Fibroblast of mammary gland (primary cell): ENCODE measurements at regions not wholly inside any gene's neighbourhood (a gene's known extent, or its start where the extent isn't known, plus 50 kb on each side); places are given as distances from the start of the nearest gene placed in this dataset.

ENCODE experiments used
- DNase-seq: peaks from one replicate; pipeline ENCODE4 v3.0.0-alpha.2; 2010; ENCODE audit warnings: low read depth
- H3K4me3 ChIP-seq: 2 replicates; pipeline ENCODE4 v1.5.1; 2011; ENCODE audit warnings: low read depth, mild to moderate bottlenecking, low read length, moderate library complexity; ENCODE audit not compliant: control insufficient read depth
- TF ChIP-seq, protein P1 (sequence below): conservative IDR thresholded peaks from 2 replicates; pipeline ENCODE4 v1.5.1; 2011; ENCODE audit warnings: low read depth, low read length, inconsistent platforms; ENCODE audit not compliant: control insufficient read depth, insufficient read depth

DNA sequence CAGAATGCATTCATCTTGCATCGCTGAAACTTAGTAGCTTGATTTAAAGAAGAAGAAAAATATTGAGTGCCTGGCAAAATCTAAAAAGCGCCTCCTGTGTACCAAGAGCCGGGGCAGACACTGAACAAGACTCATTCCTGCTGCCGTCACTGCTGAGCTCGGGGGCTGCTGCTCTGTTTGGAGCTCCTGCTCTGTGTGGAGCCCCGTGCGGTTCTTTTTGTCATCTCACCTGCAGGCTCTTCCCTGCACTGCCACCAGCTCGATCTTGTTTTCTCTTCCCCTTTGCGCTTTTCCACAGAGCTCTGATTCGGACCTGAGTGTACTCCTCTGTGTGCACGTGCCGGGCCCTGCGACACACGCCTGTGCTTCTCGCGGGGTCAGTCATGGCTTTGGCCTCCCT is 462.1 kb upstream of the DPP6 start:
- TF ChIP-seq, protein P1, sequence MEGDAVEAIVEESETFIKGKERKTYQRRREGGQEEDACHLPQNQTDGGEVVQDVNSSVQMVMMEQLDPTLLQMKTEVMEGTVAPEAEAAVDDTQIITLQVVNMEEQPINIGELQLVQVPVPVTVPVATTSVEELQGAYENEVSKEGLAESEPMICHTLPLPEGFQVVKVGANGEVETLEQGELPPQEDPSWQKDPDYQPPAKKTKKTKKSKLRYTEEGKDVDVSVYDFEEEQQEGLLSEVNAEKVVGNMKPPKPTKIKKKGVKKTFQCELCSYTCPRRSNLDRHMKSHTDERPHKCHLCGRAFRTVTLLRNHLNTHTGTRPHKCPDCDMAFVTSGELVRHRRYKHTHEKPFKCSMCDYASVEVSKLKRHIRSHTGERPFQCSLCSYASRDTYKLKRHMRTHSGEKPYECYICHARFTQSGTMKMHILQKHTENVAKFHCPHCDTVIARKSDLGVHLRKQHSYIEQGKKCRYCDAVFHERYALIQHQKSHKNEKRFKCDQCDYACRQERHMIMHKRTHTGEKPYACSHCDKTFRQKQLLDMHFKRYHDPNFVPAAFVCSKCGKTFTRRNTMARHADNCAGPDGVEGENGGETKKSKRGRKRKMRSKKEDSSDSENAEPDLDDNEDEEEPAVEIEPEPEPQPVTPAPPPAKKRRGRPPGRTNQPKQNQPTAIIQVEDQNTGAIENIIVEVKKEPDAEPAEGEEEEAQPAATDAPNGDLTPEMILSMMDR: no peak
- no peak overlapping the region for H3K4me3 ChIP-seq
- no peak for DNase-seq

GRCh38 chr7:153590571-153590970 is 461.6 kb upstream of the DPP6 start:
- DNase-seq: no peak
- H3K4me3 ChIP-seq: no peak overlapping the region
- TF ChIP-seq, protein P1: no peak

DNA sequence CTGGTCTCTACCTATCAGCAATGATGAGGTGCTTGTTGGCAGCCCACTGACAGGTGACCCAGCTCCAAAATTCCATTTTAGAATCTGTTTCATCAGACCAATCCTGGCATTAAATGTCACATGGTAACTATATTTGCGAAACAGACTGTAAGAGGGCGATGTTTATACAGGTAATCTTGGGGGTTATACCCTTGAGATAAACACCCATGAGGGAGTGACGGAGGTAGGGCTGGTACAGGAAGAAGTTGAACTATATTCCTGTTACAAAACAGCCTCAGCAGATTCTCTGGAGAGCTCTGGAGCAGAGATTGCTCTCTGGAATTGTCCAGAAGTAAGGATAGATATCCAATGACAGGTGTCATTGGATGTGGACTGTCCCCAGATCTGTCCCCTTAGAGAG is 444.8 kb upstream of the DPP6 start:
- TF ChIP-seq, protein P1: no peak
- DNase-seq: no peak
- no peak overlapping the region for H3K4me3 ChIP-seq

DNA sequence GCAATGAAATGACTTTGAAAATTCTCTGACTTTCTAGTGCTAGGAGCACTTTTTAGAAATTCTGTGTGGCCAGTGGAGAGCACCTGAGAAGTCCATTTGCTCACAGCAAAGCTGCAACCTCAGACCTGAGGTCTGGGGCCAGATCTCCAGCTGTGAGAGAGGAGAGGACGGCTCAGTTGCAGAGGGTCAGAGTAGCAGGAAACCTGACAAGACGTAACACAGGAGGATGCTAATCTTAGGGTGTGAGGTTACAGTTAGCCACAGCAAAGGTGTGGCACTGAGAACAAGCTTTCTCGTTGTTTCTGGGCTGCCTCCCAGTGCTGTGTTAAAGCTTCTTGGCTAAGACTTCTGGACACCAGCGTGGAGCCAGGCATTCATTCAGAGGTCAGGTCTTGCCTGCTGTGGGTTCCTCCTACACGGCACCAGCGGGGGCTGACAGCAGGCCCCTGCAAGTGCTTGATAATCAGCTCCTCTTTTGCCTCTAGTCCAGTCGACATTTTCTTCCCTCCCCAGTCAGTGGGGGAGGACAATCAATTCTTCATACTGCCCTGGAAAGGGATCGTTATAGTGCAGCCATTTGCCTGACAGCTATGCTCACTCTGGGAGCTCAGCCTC is 435.4 kb upstream of the DPP6 start:
- H3K4me3 ChIP-seq: no peak overlapping the region
- DNase-seq: no peak
- TF ChIP-seq, protein P1: no peak

DNA sequence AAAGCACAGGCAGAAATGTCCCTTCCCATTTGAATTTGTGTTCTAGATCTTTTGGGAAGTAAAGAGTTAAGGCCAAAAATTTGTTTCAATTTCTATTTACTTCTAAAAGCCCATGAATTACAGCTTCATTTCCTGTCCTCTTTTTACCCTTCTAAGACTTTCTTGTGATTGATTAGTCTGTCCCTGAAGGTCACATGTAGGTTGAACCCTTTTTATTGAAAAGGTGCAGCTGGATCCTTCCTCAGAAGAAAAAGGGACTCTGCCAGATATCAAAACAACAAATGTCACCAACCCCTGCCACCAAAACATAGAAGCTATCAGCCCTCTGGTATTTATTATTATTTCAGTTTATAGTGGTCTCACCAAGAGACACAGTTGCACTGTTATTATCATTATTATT is 424.9 kb upstream of the DPP6 start:
- no peak overlapping the region for H3K4me3 ChIP-seq
- TF ChIP-seq, protein P1: no peak
- no peak for DNase-seq

- H3K4me3 ChIP-seq: no peak overlapping the region
- TF ChIP-seq, protein P1: no peak
- no peak for DNase-seq
Observed at GRCh38 chr7:153628406-153628805, 423.8 kb upstream of the DPP6 start.

DNA sequence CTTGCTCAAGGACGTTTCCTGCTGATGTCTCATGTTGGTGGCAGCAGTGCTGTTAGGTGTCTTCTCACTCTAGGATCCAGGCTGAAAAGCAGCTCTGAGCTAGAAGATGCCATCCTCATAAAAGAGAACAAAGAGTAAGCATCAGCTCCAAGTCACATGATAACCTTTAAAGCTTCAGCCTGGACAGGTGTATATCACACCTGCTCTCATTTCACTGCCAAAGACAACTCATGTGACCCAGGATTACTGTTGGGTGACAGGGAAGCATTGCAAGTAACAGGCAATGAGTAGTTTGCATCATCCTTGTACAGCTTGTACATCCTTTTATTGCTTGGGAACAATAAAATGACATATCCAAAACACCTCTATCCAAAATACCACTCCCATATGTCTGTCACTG is 423.4 kb upstream of the DPP6 start:
- DNase-seq: no peak
- TF ChIP-seq, protein P1: no peak
- no peak overlapping the region for H3K4me3 ChIP-seq
